Peyer's patch (tissue), 4 donors: ENCODE measurements at regions not wholly inside any gene's neighbourhood (a gene's known extent, or its start where the extent isn't known, plus 50 kb on each side); places are given as distances from the start of the nearest gene placed in this dataset.
"Not testable (repeated sequence)": the region's sequence is repeated elsewhere in the genome, so short reads cannot be mapped to it uniquely, and the experiment has no call there.

Source experiments
- DNase-seq, 3 donors: peaks; one replicate each; pipeline ENCODE4 v3.0.0-alpha.2; 2017 to 2019
- H3K27ac ChIP-seq, 4 donors: fragments of 200-600 bp; sonication (generic); one replicate each; pipeline ENCODE4 v1.5.1; 2016 to 2019
- H3K27me3 ChIP-seq, 2 donors: fragments of 200-600 bp; sonication (generic); one replicate each; pipeline ENCODE4 v1.5.1; 2019
- H3K36me3 ChIP-seq, 3 donors: fragments of 200-600 bp; sonication (generic); one replicate each; pipeline ENCODE4 v1.5.1; 2016 to 2019
- H3K4me1 ChIP-seq, 4 donors: fragments of 200-600 bp; sonication (generic); one replicate each; pipeline ENCODE4 v1.5.1; 2016 to 2019
- H3K4me3 ChIP-seq, 4 donors: fragments of 200-600 bp; sonication (generic); 1 replicate in 3 of 4; 2 replicates in 1 of 4; pipeline ENCODE4 v1.5.1; 2016 to 2019; ENCODE audit warnings: mild to moderate bottlenecking in 1 of 4
- H3K9me3 ChIP-seq, 4 donors: fragments of 200-600 bp; sonication (generic); one replicate each; pipeline ENCODE4 v1.5.1; 2016 to 2019; ENCODE audit warnings: mild to moderate bottlenecking in 1 of 4
- POLR2A ChIP-seq, 2 donors: fragments of 450-650 bp; IDR thresholded peaks; one replicate each; pipeline ENCODE4 v1.5.1; 2017; ENCODE audit warnings: antibody characterized with exemption in 2 of 2, mild to moderate bottlenecking in 2 of 2, moderate library complexity in 2 of 2
- TF ChIP-seq, protein P1 (sequence below), 6 experiments: fragments of 450-650 bp in 4 of 6; fragments of 200-600 bp in 2 of 6; sonication (generic) in 1 of 6; IDR thresholded peaks; one replicate each; pipeline ENCODE4 v1.5.1; 2017 to 2019; ENCODE audit warnings: antibody characterized with exemption in 6 of 6, mild to moderate bottlenecking in 3 of 6, moderate library complexity in 1 of 6

DNA sequence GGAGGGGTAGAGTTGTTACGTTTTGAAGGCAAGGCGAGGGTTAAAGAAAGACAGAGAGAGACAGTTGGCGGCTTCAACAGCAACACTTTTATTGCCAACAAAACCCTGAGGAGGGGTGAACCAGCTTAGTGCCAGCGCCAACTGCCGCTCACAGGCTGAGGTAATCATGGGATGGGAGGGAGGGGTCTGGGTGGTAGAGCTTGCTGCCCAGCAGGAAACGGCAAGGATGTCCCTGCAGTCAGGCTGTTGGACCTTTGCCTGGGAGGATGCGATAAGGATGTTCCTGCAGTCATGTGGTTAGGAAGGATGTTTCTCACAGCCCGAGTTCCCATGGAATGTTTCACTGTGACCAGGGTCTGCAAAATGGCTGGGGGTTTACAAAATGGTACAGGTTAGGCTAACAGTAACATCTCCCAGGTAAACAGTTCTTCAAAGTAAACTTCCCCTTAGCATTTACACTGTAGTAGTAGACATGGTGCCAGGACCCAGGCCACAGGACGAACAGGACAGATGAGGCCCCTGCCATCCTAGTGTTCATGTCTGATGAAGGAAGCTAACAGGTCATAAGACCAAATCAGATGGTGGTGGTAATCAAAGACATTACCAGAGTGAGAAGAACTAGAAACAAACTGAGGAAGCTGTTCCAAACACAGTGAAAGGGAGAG lies 647.3 kb upstream of the DEFB115 start:
- peak in 1 of 3 donors; percentile 30 for DNase-seq
- TF ChIP-seq POLR2A (IDR thresholded peaks at IDR 0.05) = no peak
- TF ChIP-seq, protein P1, sequence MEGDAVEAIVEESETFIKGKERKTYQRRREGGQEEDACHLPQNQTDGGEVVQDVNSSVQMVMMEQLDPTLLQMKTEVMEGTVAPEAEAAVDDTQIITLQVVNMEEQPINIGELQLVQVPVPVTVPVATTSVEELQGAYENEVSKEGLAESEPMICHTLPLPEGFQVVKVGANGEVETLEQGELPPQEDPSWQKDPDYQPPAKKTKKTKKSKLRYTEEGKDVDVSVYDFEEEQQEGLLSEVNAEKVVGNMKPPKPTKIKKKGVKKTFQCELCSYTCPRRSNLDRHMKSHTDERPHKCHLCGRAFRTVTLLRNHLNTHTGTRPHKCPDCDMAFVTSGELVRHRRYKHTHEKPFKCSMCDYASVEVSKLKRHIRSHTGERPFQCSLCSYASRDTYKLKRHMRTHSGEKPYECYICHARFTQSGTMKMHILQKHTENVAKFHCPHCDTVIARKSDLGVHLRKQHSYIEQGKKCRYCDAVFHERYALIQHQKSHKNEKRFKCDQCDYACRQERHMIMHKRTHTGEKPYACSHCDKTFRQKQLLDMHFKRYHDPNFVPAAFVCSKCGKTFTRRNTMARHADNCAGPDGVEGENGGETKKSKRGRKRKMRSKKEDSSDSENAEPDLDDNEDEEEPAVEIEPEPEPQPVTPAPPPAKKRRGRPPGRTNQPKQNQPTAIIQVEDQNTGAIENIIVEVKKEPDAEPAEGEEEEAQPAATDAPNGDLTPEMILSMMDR (IDR thresholded peaks at IDR 0.05) = no peak

DNA sequence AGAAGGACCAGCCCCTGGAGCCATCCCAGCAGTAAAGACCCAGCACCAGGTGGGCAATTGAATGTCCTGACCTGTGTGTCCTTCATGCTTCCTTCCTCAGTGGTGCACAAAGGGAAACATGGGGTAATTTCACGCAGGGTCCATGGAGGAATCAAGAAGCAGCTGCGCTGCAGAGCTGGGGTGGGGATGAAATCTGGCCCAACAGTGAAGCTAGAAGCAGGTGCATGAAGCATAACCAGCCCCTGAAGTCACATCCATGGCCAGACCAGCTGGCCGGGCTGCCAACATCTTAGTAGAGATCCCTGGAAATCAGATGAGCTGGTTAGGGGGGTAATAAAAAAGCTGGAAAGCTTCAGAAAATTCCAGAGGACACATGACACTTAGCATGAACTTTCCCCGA lies 646.7 kb upstream of the DEFB115 start:
- H3K9me3 ChIP-seq = peaks cover 0 to 8% (median 0%) of the 10 kb centered on the region in 4 donors
- H3K4me1 ChIP-seq = no peaks in the 10 kb centered on the region
- TF ChIP-seq, protein P1 (IDR thresholded peaks at IDR 0.05) = no peak
- TF ChIP-seq POLR2A (IDR thresholded peaks at IDR 0.05) = no peak
- no peak for DNase-seq
- H3K27ac ChIP-seq = no peak overlapping the region
- no peaks in the 10 kb centered on the region for H3K27me3 ChIP-seq
- no peaks in the 10 kb centered on the region for H3K36me3 ChIP-seq
- H3K4me3 ChIP-seq = no peak overlapping the region

More for the DNA sequence above, 647.3 kb upstream of the DEFB115 start:
- no peak overlapping the region for H3K27ac ChIP-seq
- no peaks in the 10 kb centered on the region for H3K36me3 ChIP-seq
- H3K9me3 ChIP-seq = peaks cover 0 to 8% (median 0%) of the 10 kb centered on the region in 4 donors
- no peaks in the 10 kb centered on the region for H3K4me1 ChIP-seq
- no peaks in the 10 kb centered on the region for H3K27me3 ChIP-seq
- H3K4me3 ChIP-seq = no peak overlapping the region

DNA sequence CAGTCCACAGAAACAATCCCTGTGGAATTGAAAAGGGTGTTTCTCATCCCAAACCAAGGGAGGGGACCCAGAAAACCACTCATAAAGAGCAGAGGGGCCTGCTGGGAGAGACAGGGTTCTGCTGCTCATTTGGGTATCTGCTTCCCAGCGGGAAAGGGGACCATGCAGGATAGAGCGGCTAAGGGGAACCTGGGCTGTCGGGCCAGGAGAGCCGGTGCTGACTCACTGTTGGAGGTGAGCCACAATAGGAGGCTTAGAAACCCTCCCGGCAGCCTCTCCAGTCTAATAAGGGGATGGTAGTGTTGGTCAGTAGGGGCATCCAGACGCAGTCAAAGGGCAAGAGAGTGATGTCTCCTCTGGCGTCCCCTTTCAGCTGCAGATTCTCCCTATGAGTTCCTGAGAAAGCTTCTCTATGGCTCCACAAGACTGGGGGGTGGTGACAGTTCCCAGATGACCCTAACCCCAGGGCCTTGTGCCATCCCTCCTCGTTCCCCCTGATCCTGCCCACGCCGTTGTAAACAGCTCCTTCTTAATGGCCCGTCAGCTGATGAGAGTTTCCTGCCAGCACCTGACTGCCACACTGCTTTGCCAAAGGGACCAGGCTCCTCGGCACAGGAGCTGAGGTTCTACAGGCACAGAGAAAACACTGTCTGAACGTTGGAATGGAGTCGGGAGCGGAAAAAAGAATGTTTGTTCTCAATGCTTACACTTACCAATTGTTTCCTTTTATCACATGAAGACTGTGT lies 646.1 kb upstream of the DEFB115 start:
- H3K27ac ChIP-seq = no peak overlapping the region
- H3K4me1 ChIP-seq = no peaks in the 10 kb centered on the region
- H3K36me3 ChIP-seq = no peaks in the 10 kb centered on the region
- H3K27me3 ChIP-seq = no peaks in the 10 kb centered on the region
- no peak for DNase-seq
- TF ChIP-seq, protein P1 (IDR thresholded peaks at IDR 0.05) = no peak
- no peak for TF ChIP-seq POLR2A (IDR thresholded peaks at IDR 0.05)
- H3K4me3 ChIP-seq = no peak overlapping the region
- H3K9me3 ChIP-seq = peaks cover 0 to 8% (median 0%) of the 10 kb centered on the region in 4 donors

DNA sequence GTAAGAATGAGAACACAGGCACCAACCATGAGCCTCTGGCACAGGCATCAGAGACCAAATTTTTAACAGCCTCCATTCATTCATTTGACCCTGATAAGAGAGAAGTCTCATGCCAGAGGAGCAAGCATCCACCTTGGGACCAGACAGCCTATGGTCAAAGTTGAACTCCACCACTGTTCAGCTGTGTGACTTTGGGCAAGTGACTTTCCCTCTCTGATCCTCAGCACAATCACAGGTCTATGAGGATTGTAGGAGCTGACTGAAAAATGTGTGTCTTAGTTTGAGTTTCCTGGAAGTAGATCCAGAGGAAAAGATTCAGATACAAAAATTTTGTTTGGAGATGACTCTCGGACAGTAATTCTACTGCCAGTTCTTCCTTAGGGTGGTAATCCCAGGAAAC lies 645.1 kb upstream of the DEFB115 start:
- H3K27me3 ChIP-seq = no peaks in the 10 kb centered on the region
- TF ChIP-seq, protein P1 (IDR thresholded peaks at IDR 0.05) = no peak
- TF ChIP-seq POLR2A (IDR thresholded peaks at IDR 0.05) = no peak
- H3K27ac ChIP-seq = no peak overlapping the region
- DNase-seq = no peak
- no peaks in the 10 kb centered on the region for H3K9me3 ChIP-seq
- H3K4me3 ChIP-seq = no peak overlapping the region
- no peaks in the 10 kb centered on the region for H3K36me3 ChIP-seq
- no peaks in the 10 kb centered on the region for H3K4me1 ChIP-seq

DNA sequence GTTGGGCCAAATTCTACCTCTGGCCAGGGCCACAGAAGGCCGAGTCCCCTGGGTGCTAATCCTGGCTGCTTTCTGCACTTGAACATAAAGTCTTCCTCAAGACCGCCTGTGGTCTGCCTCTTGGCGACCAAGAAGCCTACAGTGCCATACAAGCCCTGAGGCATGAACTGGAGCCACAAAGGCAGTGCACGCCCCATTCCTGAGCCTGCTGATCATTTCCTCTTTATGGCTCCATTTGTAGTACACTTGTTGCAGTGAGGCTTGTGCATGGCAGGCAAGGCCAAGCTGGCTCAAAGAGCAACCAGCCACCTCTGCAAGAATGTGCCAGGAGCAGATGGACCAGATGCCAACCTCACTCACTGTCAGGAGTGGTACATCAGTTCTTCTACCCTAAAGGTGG lies 636.1 kb upstream of the DEFB115 start:
- not testable (repeated sequence) for DNase-seq, H3K27ac ChIP-seq, H3K9me3 ChIP-seq, H3K4me3 ChIP-seq, H3K27me3 ChIP-seq, H3K36me3 ChIP-seq, H3K4me1 ChIP-seq

DNA sequence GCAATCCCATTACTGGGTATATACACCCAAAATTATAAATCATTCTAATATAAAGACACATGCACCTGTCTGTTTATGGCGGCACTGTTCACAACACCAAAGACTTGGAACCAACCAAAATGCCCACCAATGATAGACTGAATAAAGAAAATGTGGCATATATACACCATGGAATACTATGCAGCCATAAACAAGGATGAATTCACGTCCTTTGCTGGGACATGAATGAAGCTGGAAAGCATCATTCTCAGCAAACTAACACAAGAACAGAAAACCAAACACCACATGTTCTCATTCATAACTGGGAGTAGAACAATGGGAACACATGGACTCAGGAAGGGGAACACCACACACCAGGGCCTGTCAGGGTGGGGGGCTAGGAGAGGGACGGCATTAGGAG lies 633.2 kb upstream of the DEFB115 start:
- not testable (repeated sequence) for H3K4me1 ChIP-seq, H3K27me3 ChIP-seq, H3K27ac ChIP-seq, DNase-seq, H3K4me3 ChIP-seq, H3K9me3 ChIP-seq, H3K36me3 ChIP-seq

DNA sequence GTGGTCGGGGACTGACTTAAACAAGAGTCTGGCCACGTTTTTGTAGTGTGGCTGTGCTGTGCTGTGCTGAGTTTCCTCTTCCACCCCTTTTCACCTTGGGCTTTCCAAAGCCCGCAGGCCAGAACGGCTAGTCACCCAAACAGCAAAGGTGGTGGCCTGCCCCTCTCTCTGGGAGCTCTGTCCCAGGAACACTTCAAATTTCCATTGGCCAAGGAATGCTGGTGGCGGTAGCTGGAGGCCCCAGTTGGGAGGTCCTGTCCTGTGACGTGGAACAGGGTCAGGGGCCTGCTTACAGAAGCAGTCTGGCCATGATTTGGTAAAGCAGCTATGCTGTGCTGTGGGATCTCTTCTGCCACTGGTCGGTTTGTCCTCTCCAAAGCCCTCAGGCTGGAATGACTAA lies 628.1 kb upstream of the DEFB115 start:
- DNase-seq, H3K27me3 ChIP-seq, H3K4me3 ChIP-seq, H3K9me3 ChIP-seq, H3K4me1 ChIP-seq, H3K36me3 ChIP-seq, H3K27ac ChIP-seq: not testable (repeated sequence)
